ENCODE measurements at regions not wholly inside any gene's neighbourhood (a gene's known extent, or its start where the extent isn't known, plus 50 kb on each side); places are given as distances from the start of the nearest gene placed in this dataset.

- Histone ChIP-seq H3K18ac (ENCODE audit: low read depth, low read length) (no peak overlapping the region), H4K20me1 (ENCODE audit: insufficient read depth, low read length) (no peaks in the 10 kb centered on the region), H3K14ac (replicated peaks; ENCODE audit: low read depth, low read length) (no peak overlapping the region), H2AK9ac (replicated peaks; ENCODE audit: low read depth, low read length, poor library complexity) (no peak overlapping the region), H4K5ac (ENCODE audit: low read depth, low read length) (no peak overlapping the region), H3K27ac (ENCODE audit: insufficient read depth, low read length) (no peak overlapping the region), H2BK120ac (ENCODE audit: low read depth, low read length) (no peak overlapping the region), H2AFZ (replicated peaks; ENCODE audit: low read length, poor library complexity) (no peak overlapping the region), H3K4me3 (ENCODE audit: insufficient read depth, low read depth, low read length) (no peak overlapping the region), H3K4me1 (ENCODE audit: control insufficient read depth, insufficient read depth, low read length) (peaks cover 4% of the 10 kb centered on the region; the same call in 1 of the 2 replicates), H3K79me1 (ENCODE audit: low read depth in 1 of 2, low read length in 2 of 2) (no peaks in the 10 kb centered on the region), H3K9ac (ENCODE audit: low read depth, low read length) (no peak overlapping the region), H3K27me3 (ENCODE audit: control insufficient read depth, insufficient read depth, low read length) (no peaks in the 10 kb centered on the region), H3K9me1 (ENCODE audit: insufficient read depth, low read length) (no peaks in the 10 kb centered on the region), H3K9me3 (ENCODE audit: control insufficient read depth, insufficient read depth, low read length) (no peaks in the 10 kb centered on the region; the same call in 1 of the 2 replicates), H2BK5ac (ENCODE audit: low read depth, low read length, poor library complexity, severe bottlenecking) (no peak overlapping the region), H2AK5ac (ENCODE audit: low read depth, low read length) (no peak overlapping the region), H2BK20ac (ENCODE audit: low read depth, low read length) (no peak overlapping the region), H2BK15ac (ENCODE audit: low read depth, low read length) (no peak overlapping the region), H4K8ac (ENCODE audit: low read depth in 2 of 2, low read length in 2 of 2) (no peak overlapping the region), H3K23ac (ENCODE audit: low read depth, low read length) (no peak overlapping the region), H3K36me3 (ENCODE audit: control insufficient read depth, insufficient read depth, low read length) (no peaks in the 10 kb centered on the region), H3K4ac (ENCODE audit: low read depth, low read length) (no peak overlapping the region), H4K91ac (ENCODE audit: insufficient read depth, low read depth, low read length) (no peak overlapping the region), H3K56ac (ENCODE audit: extremely low read depth, insufficient read depth, low read length) (no peak overlapping the region), H3K4me2 (ENCODE audit: low read depth, low read length) (no peak overlapping the region)
- ChIA-PET POLR2A (ENCODE audit: unreplicated experiment) (no interaction called here), CTCF (no interaction called here)
- 0 out of 2 replicates have a peak, but pooled peaks have one; percentile 32 for ATAC-seq (ENCODE audit: low read depth)
- 89% methylated on average over 3 of the region's 8 CpGs; no CpG with 5 or more reads in 1 of the 2 experiments for WGBS, 2 experiments (ENCODE audit: extremely low coverage in 2 of 2, insufficient read length in 1 of 2)
- dilution Hi-C loops (cut with HindIII; ENCODE audit: low sequenced_read_pairs, unreplicated experiment) (no loop called here), in situ Hi-C loops (cut with MboI; ENCODE audit: low sequenced_read_pairs) (no loop called here), intact Hi-C loops (cut with micrococcal nuclease) (no loop called here)
- TF ChIP-seq CTCF (conservative IDR thresholded peaks at IDR 0.05; ENCODE audit: low read depth, low read length) (no peak), BHLHE40 (IDR thresholded peaks at IDR 0.05; ENCODE audit: low read depth, low read length) (no peak), ELK1 (IDR thresholded peaks at IDR 0.05; ENCODE audit: borderline replicate concordance, low read depth, low read length) (no peak), FOS (IDR thresholded peaks at IDR 0.05; ENCODE audit: low read depth, low read length) (no peak), SMC3 (IDR thresholded peaks at IDR 0.05; ENCODE audit: low read depth, low read length) (no peak), RFX5 (IDR thresholded peaks at IDR 0.05; ENCODE audit: low read depth, low read length) (no peak), RAD21 (IDR thresholded peaks at IDR 0.05; ENCODE audit: low read length) (no peak), MAZ (IDR thresholded peaks at IDR 0.05; ENCODE audit: borderline replicate concordance, low read depth, low read length) (no peak), POLR2A (IDR thresholded peaks at IDR 0.05; ENCODE audit: low read depth, low read length) (no peak), USF2 (IDR thresholded peaks at IDR 0.05; ENCODE audit: low read depth, low read length) (no peak), CHD1 (IDR thresholded peaks at IDR 0.05; ENCODE audit: low read depth, low read length) (no peak), MAFK (IDR thresholded peaks at IDR 0.05; ENCODE audit: low read depth, low read length) (no peak), RCOR1 (IDR thresholded peaks at IDR 0.05; ENCODE audit: insufficient replicate concordance, low read length) (no peak)
- no TSS peak for BruUV-seq (replicated peaks)
- no peak for DNase-seq
These were observed 323.5 kb downstream of the SIPA1L2 start for GRCh38 chr1:232306269-232306961.

Measured in IMR-90 (cell line).